Erythroblast (primary cell): ENCODE measurements at regions not wholly inside any gene's neighbourhood (a gene's known extent, or its start where the extent isn't known, plus 50 kb on each side); places are given as distances from the start of the nearest gene placed in this dataset.
"Not testable (repeated sequence)": the region's sequence is repeated elsewhere in the genome, so short reads cannot be mapped to it uniquely, and the experiment has no call there.

Experiments used
- DNase-seq, 2 experiments: peaks; one replicate each; lab custom pipeline; 2025; lab: John Stamatoyannopoulos, UW
- GATA1 ChIP-seq: IDR thresholded peaks from 2 replicates; pipeline ENCODE4 v1.6.1; 2011; ENCODE audit warnings: low read depth, mild to moderate bottlenecking, control low read depth, low read length, moderate library complexity
- POLR2A ChIP-seq: IDR thresholded peaks from 2 replicates; pipeline ENCODE4 v1.6.1; 2011; ENCODE audit warnings: mild to moderate bottlenecking, low read length

- no peak for TF ChIP-seq POLR2A
- peak; percentile 47 to 72 for DNase-seq
Observed at GRCh38 chr2:43067254-43068040, 159.0 kb downstream of the ZFP36L2 start.

GRCh38 chr2:43066541-43067253, 159.7 kb downstream of the ZFP36L2 start:
- not testable (repeated sequence) for DNase-seq

GRCh38 chr2:43065871-43066270, 160.5 kb downstream of the ZFP36L2 start:
- DNase-seq = no peak
- TF ChIP-seq POLR2A = no peak
- no peak for TF ChIP-seq GATA1

DNA sequence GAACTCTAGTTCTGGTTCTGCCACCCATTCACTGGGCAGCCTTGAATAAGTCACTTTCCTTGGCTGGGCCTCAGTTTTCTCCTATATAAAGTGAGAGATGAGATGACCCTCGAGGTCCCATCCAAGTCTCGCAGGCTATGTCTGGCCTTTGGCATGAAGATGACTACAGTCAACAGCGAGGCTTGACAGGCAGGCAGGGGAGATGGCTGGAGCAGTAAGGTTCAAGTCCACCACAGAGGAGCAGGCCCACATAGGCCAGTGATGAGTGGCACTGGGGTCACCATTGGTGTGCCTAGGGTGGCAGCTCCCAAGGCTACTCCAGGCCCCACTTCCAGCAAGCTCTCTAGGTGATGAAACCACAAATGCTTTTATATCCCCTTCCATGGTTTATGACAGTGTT, 161.4 kb downstream of the ZFP36L2 start:
- no peak for TF ChIP-seq POLR2A
- TF ChIP-seq GATA1 = no peak
- no peak for DNase-seq

DNA sequence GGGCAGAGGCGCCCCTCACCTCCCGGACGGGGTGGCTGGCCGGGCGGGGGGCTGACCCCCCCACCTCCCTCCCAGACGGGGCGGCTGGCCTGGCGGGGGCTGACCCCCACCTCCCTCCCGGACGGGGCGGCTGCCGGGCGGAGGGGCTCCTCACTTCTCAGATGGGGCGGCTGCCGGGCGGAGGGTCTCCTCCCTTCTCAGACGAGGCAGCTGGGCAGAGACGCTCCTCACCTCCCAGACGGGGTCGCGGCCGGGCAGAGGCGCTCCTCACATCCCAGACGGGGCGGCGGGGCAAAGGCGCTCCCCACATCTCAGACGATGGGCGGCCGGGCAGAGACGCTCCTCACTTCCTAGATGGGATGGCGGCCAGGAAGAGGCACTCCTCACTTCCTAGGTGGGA, 163.3 kb downstream of the ZFP36L2 start:
- DNase-seq = not testable (repeated sequence)

DNA sequence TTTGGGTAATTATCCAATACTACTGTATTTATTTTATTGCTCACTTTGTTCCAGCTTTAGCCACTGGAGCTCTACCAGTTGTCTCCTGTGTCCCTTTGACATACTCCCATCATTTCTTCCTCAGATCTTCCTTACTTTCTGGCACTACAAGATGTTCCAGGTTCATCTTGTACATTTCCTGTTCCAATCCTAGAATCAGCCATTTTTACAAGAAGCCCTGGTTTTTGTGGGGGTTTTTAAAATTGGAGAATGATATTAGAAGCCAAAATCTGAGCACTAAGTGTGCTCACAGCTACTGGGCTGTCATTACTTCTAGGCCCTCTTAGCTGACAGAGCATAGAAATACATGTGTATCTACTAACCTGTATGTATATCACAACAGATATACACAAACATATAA, 164.3 kb downstream of the ZFP36L2 start:
- no peak for DNase-seq
- TF ChIP-seq POLR2A (no peak), GATA1 (no peak)

GRCh38 chr2:43060390-43061016, 165.9 kb downstream of the ZFP36L2 start:
- DNase-seq = peak; percentile 35 to 59
- TF ChIP-seq POLR2A (no peak), GATA1 (no peak)

DNA sequence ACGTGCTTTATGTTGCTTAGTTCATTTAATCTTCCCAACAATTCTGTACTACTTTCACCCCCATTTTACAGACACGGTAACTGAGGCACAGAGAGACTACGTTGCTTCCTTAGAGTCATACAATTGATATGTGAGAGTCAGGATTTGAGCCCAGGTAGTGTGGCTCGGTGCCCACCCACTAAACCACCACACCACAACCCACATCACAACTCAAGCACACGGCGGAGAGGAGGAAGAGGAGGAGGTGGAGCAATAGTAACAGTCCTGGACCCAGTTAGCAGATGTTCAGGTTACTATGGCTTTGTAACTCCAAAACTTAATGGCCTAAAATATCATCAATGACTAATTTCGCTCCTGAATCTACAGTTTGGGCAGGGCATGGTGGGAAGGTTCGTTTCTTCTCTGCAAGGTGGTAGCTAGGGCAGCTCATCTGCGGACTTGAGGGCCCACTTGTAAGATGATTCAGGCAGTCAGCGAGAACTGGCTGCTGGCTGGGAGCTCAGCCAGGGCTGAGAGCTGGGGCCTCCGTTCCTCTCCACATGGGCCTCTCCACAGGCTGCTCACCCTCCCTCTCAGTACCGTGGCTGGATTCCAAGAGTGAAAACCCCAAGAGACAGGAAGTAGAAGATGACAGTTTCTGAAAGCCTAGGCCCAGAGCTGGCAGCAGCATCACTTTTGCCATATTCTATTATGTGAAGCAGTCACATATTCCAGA, 167.1 kb downstream of the ZFP36L2 start:
- TF ChIP-seq POLR2A = no peak
- TF ChIP-seq GATA1 = no peak

DNA sequence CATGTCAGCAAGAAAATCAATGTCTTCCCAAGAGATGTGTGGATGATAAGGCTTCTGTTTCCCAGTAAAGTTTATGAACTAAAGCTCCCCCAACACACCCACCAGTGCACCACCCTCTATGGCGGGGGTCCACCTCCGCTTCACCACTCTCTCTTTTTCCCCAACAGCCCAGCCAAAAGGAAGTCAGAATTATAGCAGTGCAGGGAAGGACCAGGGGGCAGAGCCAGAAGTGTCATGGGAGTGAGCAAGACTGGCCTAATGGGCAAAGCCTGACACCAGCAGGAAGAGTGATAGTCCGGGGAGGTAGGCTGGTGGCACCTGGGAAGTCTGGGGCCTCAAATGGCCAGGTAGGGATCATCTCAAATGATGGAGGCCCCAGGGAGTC, 167.7 kb downstream of the ZFP36L2 start:
- TF ChIP-seq POLR2A (no peak), GATA1 (no peak)
- DNase-seq = no peak

More for the DNA sequence above, 167.1 kb downstream of the ZFP36L2 start:
- DNase-seq = peak; percentile 49 to 67

DNA sequence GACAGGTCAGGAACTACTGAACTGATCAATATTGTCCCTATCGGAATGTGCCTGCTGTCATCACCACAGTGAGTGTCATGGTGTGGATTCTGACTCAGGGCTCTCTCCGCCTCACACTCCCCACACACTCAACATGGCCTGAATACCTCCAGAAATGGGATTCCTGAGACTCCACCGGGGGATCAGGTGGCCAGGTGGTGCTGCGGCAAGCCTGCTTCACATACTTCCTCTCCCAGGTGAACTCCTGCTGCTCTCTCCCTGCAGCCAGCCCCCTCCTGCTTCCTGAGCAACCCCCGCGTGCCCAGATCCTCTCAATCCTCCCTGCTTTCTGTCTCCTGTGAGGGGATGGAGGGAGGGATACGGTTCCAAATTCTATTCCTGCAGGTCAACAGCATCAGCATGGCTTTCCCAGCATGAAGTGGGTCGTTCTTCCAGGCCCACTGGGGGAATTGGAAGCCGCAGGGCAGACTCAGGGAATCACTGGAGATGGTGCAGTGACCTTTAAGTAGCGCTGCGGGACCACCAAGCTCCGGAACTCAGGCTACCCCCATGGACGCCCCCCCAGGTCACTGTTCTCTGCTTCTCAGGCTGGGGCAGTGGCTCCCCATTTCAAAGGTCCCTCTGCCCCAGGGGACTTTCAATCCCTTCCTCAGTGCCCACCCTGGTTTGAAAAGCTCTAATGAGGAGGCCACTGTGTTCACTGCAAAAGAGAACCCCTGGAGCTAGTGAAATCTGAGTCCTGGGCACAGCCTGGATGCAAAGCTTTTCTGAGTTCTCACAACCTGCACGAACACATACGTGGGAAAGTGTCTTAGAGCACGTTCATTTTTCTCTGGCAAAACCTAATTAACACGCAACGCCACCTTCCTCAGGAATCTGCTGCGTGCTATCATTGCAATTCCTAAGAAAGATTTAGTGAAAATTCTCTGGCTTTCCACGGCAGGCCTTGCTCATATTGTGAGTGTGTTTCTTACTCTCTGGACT, 168.4 kb downstream of the ZFP36L2 start:
- TF ChIP-seq GATA1 (no peak), POLR2A (no peak)
- no peak for DNase-seq

DNA sequence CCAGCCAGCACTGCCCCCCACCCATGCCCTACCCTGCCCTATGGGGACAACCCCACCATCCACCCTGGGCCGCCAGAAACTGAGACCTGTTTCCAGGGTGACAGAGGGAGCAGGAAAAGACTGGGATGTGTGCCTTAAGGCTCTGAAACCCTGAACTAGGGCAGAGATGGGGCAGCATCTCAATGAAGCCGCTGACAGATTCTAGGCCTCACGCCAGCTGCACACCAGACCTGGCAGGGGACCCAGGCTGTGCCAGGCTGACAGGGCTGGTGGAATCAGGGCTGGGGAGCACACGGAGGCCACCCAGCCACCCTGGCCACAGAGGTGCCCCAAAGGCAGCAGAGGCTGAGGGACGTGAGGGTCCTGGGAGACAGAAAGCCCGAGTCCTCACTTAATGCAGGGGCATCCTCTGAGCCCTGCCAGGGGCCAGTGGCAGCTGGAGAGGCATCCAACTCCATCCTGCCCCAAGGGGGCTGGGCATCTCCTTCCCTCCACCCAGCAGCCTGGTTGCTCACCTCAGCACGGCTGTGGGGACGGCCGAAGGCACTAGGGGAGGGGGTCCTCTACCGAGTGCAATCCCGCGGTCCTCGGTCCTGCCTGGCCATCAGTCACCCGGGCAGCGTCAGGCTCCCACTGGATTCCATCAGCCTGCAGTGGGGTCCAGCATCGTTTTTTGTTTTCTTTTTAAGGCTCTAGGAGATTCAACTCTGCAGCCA, 169.2 kb downstream of the ZFP36L2 start:
- DNase-seq = no peak
- no peak for TF ChIP-seq GATA1
- no peak for TF ChIP-seq POLR2A

- TF ChIP-seq POLR2A = no peak
Observed at GRCh38 chr2:43055985-43056384, 170.4 kb downstream of the ZFP36L2 start.

More at GRCh38 chr2:43055985-43056384, 170.4 kb downstream of the ZFP36L2 start:
- no peak for DNase-seq
